ENCODE measurements at regions not wholly inside any gene's neighbourhood (a gene's known extent, or its start where the extent isn't known, plus 50 kb on each side); places are given as distances from the start of the nearest gene placed in this dataset.
"Not testable (repeated sequence)": the region's sequence is repeated elsewhere in the genome, so short reads cannot be mapped to it uniquely, and the experiment has no call there.

DNA sequence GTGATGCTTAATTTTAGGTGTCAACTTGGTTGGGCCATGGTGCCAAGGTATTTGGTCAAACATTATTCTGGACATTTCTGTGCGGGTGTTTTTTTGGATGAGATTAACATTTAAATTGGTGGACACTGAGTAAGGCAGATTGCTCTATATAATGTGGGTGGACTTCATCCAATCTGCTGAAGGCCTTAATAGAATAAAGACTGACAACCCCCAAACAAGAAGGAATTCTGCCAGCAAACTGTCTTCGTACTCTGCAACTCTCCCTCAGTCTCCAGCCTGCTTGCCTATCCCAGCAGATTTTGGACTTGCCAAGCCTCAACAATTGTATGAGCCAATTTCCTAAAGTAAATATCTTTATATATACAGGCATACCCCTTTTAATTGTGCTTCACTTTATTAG, 850.1 kb downstream of the TBC1D32 start:
- no peak for DNase-seq

DNA sequence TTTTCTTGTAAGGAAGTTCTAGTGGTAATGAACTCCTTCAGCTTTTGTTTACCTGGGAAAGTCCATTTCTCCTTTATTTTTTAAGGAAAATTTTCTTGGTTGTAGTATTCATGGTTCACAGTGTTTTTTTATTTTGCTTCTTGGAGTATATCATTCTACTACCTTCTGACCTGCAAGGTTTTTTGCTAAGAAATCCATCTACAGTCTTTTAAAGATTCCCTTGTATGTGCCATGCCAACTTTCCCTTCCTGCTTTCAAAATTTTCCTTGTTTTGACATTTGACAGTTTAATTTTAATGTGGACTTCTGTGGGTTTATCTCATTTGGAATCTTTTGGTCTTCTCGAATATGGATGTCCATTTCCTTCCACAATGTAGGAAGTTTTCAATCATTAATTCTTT, 855.6 kb downstream of the TBC1D32 start:
- no peak for DNase-seq

DNA sequence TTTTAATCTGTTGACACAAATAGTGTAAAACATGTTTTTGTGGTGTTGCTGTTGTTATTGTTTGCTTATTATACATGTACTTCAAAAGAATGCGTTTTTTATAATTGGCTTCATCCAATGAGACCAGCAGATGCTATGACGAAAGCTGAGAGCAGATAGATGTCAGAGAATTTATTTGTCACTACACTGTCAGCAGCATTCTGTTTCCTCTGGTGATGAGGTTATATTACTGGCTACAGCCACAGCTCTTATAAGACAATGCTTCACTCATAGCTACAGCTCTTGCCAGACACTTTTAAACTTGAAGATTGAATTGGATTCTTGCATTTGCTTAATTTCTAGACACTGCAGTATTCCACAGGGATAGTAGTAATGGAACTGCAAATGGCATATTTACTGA, 860.5 kb downstream of the TBC1D32 start:
- DNase-seq: no peak

DNA sequence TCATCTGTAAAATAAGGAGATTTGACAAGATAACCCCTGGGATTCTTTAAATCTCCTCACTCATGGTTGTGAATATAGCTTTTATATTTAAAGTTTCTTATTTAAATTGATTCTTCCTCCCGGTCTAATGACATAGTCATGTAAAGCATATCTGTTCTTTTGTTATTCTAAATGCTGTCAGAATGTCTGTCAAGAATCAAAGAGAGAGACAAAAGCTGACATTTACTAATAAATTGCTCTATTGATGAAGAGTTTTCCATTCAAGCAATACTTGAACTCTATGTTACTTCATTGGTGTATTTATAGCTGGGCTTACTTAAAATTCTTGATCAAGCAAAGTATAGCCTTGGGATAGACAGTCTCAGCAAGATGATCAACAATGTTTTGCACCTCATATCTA, 865.8 kb downstream of the TBC1D32 start:
- DNase-seq: no peak

DNA sequence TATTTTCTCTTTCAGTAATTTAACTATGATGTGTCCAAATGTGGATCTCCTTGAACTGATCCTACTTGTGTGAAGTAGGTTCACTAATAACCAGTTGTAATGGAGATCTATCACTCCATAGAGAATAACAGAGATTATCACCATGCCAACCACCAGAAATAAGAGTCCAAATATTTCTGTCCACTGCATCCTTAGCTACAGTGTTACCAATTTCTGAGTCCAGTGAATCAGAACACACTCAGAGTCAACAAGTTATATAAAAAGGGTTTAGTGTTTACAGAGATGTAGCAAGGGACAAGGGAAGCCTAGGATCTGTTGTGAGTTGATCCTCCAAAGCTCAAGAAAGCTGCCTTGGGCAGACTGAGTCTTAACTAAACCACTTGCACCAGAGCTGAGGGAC, 882.8 kb downstream of the TBC1D32 start:
- DNase-seq: no peak

DNA sequence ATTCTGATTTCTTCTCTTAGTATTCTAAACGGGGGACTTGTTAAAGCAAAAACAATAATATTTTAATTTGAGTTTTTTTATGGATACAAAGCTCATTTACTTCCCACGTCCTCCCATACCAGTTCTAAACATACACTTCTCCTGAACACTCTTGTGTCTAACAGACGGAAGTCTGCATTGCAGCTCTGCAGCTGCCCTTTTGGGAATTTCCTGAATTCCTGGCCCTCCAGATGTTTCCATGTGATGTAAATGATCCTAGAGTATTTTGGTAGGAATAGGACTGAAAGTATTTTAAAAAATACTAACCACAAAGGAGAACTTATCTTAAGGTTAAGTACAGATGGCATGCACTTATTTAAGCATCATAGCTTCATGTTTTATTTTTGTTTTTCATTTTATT, 886.7 kb downstream of the TBC1D32 start:
- DNase-seq: no peak

DNA sequence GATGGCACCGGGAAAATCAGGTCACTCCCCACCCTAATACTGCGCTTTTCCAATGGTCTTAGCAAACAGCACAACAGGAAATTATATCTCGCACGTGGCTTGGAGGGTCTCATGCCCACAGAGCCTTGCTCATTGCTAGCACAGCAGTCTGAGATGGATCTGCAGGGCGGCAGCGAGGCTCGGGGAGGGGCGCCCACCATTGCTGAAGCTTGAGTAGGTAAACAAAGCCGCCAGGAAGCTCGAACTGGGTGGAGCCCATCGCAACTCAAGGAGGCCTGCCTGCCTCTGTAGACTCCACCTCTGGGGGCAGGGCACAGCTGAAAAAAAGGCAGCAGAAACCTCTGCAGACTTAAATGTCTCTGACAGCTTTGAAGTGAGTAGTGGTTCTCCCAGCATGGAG, 901.4 kb downstream of the TBC1D32 start:
- not testable (repeated sequence) for DNase-seq

DNA sequence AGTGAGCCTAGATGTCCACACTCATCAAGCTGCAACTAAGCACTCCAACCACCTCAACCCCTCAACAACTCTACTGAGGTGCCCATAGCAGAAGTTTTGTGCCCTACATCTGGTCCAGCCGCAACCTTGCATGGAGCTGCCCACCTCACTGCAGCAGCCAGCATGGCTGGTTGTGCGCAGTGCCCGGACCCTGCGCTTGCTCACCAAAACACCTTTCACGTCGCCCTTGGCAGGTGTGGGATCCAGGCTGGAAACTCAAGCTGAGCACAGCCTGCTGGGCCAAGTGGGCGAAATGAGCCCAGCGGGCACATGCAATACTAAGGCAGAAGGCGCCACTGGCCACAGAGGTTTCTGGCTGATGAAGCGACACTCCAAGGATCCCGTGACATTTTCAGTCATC, 902.4 kb downstream of the TBC1D32 start:
- no peak for DNase-seq

DNA sequence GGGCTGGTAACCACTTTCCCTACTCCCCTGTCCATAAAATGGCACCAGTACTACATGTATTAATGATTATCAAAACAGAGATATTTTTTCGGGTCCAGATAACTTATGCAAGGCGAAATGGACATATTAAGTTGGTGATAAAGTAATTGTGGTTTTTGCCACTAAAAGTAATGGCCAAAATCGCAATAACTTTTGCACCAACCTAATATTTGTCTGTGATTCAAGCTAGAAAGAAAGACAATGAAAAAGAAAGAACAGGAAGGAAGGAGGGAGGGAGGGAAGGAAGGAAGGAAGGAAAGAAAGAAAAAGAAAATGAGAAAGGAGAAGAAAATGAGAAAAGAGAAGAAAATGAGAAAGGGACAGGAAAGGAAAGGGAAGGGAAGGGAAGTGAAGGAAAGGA, 922.9 kb downstream of the TBC1D32 start:
- no peak for DNase-seq

DNA sequence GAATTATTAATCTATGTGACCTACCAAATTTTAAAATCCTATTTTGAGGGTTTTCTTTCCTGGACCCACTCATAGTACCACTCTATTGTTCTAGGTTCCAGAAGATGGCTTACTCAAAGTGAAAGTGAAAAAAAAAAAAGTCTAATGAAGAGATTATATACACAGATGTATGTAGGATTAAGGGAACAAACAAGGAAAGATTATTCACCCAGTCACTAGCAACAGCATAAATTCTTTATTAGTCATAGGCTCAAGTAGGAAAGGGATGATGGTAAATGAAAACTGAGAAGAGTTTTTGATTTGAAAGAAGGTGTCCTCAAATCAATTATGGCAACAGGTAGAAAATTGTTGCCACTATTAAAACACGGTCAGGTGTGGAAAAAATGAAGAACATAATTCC, 923.7 kb downstream of the TBC1D32 start:
- no peak for DNase-seq

DNA sequence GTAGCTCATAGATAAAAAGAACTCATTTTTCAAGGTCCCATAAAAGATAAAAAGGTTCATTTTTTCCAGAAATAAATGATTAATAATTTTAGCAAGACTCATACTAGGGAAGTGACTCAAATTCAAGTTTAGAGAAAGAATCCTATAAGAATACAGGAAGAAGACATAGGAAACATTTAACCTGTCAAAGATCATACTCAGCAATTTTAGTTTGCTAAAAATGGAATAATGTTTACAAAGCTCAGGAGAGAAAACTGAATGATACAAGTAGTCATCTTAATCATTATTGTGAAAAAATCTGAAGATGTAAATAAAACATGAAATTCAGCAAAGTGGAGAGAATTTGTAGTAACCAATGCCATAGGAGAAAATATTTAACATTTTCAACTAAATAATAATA, 926.6 kb downstream of the TBC1D32 start:
- no peak for DNase-seq

DNA sequence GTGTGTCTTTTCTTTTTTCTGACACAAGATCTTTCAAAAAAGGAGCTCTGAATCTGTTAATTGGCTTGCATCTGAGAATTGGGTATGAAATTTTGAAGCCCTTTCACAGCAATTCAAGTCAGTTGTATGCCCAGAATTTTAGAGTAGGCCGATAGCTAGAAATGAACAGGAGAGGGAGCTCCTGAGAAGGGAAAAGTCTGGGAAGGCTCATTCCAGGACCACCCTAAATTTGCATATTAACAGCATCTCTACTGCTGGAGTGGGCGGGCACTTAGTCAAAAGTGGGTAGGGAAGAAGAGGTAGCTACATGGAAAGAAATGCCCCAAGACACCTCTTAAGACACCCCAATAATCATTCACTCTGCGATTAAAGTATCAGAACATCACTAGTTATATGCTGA, 928.3 kb downstream of the TBC1D32 start:
- no peak for DNase-seq

DNA sequence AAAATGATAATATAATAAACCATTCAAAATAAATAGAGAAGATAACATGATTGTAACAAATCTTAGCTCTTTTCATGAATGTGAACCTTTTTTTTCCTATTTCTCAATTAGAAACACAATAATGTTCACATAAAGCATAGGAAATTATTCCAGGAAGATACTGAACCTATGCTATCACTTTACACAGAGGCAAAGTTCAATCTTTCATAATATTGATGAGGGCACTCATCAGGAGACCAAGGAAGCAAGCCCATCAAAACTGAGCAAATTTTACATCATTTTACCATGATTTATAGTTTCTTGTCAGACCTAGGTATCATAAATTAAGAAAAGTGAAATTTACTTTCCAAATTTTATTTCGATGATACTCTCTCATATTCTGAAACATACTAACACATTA, 938.5 kb downstream of the TBC1D32 start:
- DNase-seq: no peak

DNA sequence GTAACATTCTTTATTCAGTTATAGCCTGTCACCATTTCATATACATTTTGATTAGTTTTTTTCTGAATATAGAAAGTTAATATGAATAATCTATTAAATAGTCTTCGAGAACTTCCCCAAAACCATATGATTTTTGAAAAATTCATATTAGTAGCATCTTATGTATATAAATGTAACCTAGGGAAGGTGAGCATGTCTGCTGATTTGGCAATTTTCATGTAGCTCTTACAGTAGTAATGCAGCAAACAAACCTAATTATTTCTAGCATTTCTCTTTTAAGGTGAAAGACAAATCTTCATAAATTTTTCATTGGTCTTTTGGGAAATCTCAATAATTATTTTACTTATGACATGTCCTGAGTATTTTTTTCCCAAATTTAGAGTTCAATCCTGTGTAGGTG, 939.0 kb downstream of the TBC1D32 start:
- DNase-seq: no peak

DNA sequence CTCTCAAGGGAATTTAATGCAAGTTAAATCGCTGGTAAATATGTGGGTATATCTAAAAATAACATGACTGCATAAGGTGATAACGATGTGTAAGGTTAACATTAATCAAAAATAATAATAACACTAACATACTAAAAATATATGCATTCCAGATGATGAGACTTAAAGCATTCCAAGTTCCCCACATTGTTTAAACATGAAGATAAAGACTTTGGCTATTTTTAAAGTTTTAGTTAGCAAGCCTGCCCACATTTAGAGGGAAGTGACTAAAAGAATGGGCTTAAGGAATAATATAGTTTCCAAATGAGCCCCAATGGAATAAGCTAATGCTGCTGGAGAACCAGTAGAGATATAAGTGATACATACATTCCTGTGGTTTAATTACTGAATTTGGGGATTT, 941.3 kb downstream of the TBC1D32 start:
- no peak for DNase-seq

DNA sequence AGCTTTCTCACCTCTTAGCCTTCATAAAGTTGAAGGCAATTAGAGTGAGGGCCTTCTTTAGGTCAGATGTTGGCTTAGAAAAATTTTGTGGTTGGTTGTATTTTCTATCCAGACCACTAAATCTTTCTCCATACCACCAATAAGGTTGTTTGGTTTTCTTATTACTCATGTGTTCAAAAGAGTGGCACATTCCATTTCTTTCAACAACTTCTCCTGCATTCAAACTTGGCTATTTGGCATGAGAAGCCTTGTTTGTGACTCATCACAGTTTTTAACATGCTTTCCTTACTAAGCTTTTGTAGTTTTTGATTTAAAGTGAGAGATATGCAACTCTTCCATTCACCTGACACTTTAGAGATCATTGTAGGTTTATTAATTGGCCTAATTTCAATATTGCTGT, 949.6 kb downstream of the TBC1D32 start:
- DNase-seq: no peak

DNA sequence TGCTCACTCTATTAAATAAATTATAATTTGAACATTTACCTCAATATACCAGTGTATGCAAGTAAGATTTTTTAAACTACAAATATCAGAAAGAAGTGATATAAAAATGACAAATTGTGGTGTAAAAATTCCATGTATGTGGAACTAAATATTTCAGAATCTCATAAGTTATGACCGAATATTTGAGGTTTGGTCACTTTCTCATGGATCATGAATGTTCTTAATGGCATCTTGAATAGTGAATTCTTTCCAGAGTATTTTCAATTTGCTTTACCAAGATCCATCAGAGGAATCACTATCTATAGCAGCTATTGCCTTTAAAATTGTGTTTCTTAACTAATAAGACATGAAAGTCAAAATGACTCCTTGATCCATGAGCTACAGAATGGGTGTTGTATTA, 950.6 kb downstream of the TBC1D32 start:
- DNase-seq: no peak

DNA sequence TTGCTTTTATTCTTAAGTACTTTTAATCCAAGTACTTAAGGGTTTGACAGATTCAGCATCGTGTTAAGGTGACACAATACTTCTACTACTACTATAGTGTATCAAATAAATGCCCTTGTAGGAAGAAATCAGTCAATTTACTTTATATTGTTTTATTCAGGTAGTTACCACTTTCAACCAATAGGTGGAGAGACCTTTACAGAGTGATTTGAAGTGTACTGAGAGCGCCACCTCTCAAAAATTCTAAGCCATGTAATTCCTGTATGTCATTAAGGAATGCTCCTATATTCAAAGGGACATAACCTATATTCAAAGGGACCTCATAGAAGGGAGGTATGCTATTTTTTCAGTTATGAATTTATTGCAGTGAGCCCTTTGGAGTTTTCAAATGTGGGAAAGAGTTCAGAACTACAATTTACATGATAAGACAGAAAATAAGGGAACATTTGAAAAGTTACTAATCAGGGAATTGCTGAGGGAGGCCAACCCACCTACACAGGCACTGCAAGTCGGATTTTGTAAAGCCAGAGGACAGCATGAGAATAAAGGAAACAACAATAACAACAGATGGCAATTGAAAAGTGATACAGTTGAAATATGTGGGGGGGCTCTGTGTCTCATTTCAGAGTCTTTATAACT, 955.6 kb downstream of the TBC1D32 start:
- no peak for DNase-seq

DNA sequence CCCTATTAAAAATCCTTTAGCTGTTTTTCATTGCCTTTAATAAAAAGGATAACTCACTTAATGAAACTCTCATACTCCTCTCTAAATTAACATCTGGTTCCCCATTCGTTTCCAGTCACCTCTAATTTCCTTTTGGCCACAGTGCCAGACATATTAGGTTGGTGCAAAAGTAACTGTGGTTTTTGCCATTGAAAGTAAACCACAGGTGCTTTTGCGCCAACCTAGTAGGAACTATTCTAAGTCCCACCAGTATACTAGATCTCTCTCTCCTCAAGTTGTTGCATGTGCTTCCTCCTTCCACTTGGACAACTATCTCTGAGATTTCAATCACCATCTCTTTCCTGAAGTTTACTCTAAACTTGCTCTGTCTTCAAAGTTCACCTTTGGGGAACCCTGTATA, 961.1 kb downstream of the TBC1D32 start:
- no peak for DNase-seq

DNA sequence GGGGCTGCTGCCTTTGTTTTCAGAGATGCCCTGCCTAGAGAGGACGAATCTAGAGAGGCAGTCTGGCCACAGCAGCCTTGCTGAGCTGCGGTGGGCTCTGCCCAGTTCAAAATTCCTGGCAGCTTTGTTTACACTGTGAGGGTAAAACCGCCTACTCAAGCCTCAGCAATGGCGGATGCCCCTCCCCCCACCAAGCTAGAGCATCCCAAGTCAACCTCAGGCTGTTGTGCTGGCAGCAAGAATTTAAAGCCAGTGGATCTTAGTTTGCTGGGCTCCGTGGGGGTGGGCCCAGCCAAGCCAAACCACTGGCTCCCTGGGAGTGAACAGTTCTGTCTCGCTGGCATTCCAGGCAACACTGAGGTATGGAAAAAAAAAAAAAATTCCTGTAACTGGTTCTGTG, 970.9 kb downstream of the TBC1D32 start:
- no peak for DNase-seq

DNA sequence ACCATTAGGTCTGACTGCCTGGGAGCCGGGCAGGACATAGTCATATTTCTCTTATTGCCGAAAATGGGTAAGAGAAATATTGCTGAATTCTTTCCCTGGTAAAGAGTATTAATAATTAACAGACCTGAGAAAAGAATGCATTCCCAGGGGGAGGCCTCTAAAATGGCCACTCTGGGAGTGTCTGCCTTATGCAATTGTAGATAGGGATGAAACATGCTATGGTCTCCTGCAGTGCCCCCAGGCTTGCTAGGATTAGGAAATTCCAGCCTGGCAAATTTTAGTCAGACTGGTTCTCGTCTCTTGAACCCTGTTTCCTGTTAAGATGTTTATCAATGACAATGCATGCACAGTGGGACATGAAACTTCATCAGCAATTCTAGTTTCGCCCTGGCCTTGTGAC, 975.7 kb downstream of the TBC1D32 start:
- DNase-seq: not testable (repeated sequence)

DNA sequence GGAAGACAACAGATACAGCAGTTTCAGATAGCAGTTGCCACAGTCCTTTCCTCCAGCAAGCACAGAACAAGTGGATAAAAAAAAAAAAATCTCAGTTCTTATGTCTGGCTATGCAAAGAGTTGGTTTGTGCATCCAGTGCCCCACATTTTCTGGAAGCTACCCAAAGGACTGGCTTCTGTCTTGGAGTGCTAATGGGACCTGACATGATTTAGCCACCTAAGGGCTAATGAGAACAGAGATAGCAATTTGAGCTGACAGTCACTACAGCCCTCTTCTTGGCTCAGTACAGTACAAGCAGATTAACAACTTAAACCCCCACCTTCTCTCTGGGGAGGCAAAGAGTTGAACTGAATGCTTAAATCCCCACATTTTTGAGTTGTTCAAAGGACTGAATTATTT, 976.8 kb downstream of the TBC1D32 start:
- DNase-seq: no peak

DNA sequence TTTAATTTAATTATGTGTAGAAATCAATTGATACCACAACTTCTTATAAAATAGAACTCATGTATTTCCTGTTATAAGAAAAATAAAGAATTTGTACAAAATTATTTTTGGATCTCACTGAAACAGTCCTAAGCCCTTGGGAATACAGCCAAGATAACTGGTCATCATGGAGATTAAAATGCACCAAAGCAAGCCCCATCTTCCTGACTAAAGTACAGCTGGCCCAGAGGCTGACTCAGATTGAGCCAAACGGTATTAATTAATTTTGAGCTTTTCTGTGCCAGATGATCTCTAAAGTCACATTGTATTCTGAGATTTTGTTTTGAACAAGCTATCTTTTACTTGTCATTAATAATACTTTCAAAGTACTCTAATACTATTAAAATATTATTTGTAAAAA, 978.5 kb downstream of the TBC1D32 start:
- DNase-seq: no peak

DNA sequence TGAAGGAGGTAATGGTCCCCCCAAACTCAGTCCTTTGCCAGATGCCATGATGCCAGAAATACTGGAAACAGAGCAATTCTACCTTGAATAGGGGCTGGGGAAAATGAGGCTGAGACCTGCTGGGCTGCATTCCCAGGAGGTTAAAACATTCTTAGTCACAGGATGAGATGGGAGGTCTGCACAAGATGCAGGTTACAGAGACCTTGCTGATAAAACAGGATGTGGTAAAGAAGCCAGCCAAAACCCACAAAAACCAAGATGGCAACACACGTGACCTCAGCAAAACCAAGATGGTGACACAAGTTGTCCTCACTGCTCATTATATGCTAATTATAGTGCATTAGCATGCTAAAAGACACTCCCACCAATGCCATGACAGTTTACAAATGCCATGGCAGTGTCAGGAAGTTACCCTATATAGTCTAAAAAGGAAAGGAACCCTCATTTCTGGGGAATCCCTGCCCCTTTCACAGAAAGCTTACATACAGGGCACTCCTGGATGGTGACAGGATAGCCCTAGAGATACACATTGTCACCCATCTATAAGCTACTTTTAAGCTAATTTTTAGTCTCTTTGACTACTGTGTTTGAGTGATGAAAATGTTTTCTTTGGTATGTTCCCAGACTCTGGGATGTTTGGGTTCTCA, 979.7 kb downstream of the TBC1D32 start:
- DNase-seq: no peak

DNA sequence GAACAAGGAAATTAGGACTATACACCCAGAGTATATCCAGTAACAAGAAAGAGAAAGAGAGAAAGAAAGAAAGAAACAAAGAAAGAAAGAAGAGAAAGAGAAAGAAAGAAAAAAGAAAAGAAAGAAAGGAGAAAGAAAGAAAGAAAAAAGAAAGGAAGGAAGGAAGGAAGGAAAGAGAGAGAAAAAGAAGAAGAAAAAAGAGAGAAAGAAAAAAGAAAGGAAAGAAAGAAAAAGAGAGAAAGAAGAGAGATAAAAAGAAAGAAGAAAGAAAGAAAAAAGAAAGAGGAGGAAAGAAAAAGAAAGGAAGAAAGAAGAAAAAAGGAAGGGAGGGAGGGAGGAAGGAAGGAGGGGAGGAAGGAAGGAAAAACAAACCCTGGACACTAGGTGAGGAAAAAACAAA, 981.8 kb downstream of the TBC1D32 start:
- DNase-seq: no peak

All from NCI-H2107 (cell line).